GM21390 (cell line): ENCODE measurements at regions not wholly inside any gene's neighbourhood (a gene's known extent, or its start where the extent isn't known, plus 50 kb on each side); places are given as distances from the start of the nearest gene placed in this dataset.

Source experiments
- ATAC-seq: cut with Tn5 transposase; IDR thresholded peaks from one replicate; pipeline ENCODE4 v1.9.1; 2021; ENCODE audit not compliant: unreplicated experiment

GRCh38 chr13:72384186-72384823 is 343.1 kb downstream of the MZT1 start:
- no peak for ATAC-seq

- no peak for ATAC-seq
These were observed 343.8 kb downstream of the MZT1 start for GRCh38 chr13:72383646-72384045.

- no peak for ATAC-seq
These were observed 347.8 kb downstream of the MZT1 start for GRCh38 chr13:72379581-72379980.

GRCh38 chr13:72368031-72368430 is 359.4 kb downstream of the MZT1 start:
- ATAC-seq: no peak

GRCh38 chr13:72346716-72347115 is 380.7 kb downstream of the MZT1 start:
- ATAC-seq: no peak

- ATAC-seq: no peak
These were observed 385.1 kb downstream of the MZT1 start for GRCh38 chr13:72342364-72342763.

- no peak for ATAC-seq
These were observed 385.5 kb downstream of the MZT1 start for GRCh38 chr13:72341904-72342303.

GRCh38 chr13:72317346-72318109 is 409.9 kb downstream of the MZT1 start:
- no peak for ATAC-seq

- ATAC-seq: no peak
These were observed 410.7 kb downstream of the MZT1 start for GRCh38 chr13:72316716-72317115.

- no peak for ATAC-seq
These were observed 412.1 kb downstream of the MZT1 start for GRCh38 chr13:72315312-72315711.

- ATAC-seq: no peak
These were observed 413.2 kb downstream of the MZT1 start for GRCh38 chr13:72314210-72314609.

GRCh38 chr13:72313546-72313945 is 413.9 kb downstream of the MZT1 start:
- ATAC-seq: no peak

GRCh38 chr13:72303941-72304746 is 423.3 kb downstream of the MZT1 start:
- ATAC-seq: no peak

- no peak for ATAC-seq
These were observed 429.2 kb upstream of the DACH1 start for GRCh38 chr13:72296246-72296645.

- no peak for ATAC-seq
These were observed 428.1 kb upstream of the DACH1 start for GRCh38 chr13:72295153-72295552.

GRCh38 chr13:72293206-72293605 is 426.2 kb upstream of the DACH1 start:
- no peak for ATAC-seq

- ATAC-seq: no peak
These were observed 424.1 kb upstream of the DACH1 start for GRCh38 chr13:72290962-72291681.

- ATAC-seq: no peak
These were observed 419.4 kb upstream of the DACH1 start for GRCh38 chr13:72286421-72286820.

GRCh38 chr13:72284791-72285190 is 417.8 kb upstream of the DACH1 start:
- no peak for ATAC-seq

GRCh38 chr13:72261732-72262131 is 394.7 kb upstream of the DACH1 start:
- no peak for ATAC-seq

- ATAC-seq: no peak
These were observed 392.5 kb upstream of the DACH1 start for GRCh38 chr13:72259528-72259927.
